ENCODE measurements at regions not wholly inside any gene's neighbourhood (a gene's known extent, or its start where the extent isn't known, plus 50 kb on each side); places are given as distances from the start of the nearest gene placed in this dataset.

GRCh38 chr4:100076753-100077152, 113.5 kb downstream of the DDIT4L start:
- H3K36me3 ChIP-seq (ENCODE audit: control insufficient read depth, insufficient read depth, low read length), result no peaks in the 10 kb centered on the region
- H3K27me3 Mint-ChIP-seq (ENCODE audit: insufficient read depth), result no peaks in the 10 kb centered on the region
- H3K4me1 Mint-ChIP-seq, result no peaks in the 10 kb centered on the region
- no peak overlapping the region for H3K27ac Mint-ChIP-seq
- no peaks in the 10 kb centered on the region for H3K27me3 ChIP-seq (ENCODE audit: control insufficient read depth, insufficient read depth, low read length, poor library complexity, severe bottlenecking)
- TF ChIP-seq, protein P1, sequence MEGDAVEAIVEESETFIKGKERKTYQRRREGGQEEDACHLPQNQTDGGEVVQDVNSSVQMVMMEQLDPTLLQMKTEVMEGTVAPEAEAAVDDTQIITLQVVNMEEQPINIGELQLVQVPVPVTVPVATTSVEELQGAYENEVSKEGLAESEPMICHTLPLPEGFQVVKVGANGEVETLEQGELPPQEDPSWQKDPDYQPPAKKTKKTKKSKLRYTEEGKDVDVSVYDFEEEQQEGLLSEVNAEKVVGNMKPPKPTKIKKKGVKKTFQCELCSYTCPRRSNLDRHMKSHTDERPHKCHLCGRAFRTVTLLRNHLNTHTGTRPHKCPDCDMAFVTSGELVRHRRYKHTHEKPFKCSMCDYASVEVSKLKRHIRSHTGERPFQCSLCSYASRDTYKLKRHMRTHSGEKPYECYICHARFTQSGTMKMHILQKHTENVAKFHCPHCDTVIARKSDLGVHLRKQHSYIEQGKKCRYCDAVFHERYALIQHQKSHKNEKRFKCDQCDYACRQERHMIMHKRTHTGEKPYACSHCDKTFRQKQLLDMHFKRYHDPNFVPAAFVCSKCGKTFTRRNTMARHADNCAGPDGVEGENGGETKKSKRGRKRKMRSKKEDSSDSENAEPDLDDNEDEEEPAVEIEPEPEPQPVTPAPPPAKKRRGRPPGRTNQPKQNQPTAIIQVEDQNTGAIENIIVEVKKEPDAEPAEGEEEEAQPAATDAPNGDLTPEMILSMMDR (conservative IDR thresholded peaks at IDR 0.05), result no peak
- no peaks in the 10 kb centered on the region for H3K4me1 ChIP-seq (ENCODE audit: control insufficient read depth, insufficient read depth, low read length)
- DNase-seq, result no peak
- no peak overlapping the region for H3K27ac ChIP-seq (ENCODE audit: low read depth, low read length)
- no peak overlapping the region for H3K4me3 ChIP-seq (ENCODE audit: low read length)
- H3K4me3 Mint-ChIP-seq, result no peak overlapping the region
- no peaks in the 10 kb centered on the region for H3K36me3 Mint-ChIP-seq (ENCODE audit: low read depth)
- H3K9me3 ChIP-seq (ENCODE audit: control insufficient read depth, low read length), result peaks cover 6% of the 10 kb centered on the region
- no peaks in the 10 kb centered on the region for H3K9me3 Mint-ChIP-seq
- H3K9ac ChIP-seq (ENCODE audit: extremely low read depth, low read length, poor library complexity, severe bottlenecking), result no peak overlapping the region

GRCh38 chr4:100075486-100076270, 114.6 kb downstream of the DDIT4L start:
- no peak overlapping the region for H3K4me3 ChIP-seq (ENCODE audit: low read length)
- Mint-ChIP-seq H3K36me3 (ENCODE audit: low read depth) (no peaks in the 10 kb centered on the region), H3K9me3 (no peaks in the 10 kb centered on the region), H3K4me1 (no peaks in the 10 kb centered on the region), H3K27ac (no peak overlapping the region), H3K27me3 (ENCODE audit: insufficient read depth) (no peaks in the 10 kb centered on the region), H3K4me3 (no peak overlapping the region)
- no peaks in the 10 kb centered on the region for H3K36me3 ChIP-seq (ENCODE audit: control insufficient read depth, insufficient read depth, low read length)
- 83 to 91% methylated on average over 1 to 2 of the region's 2 CpGs for WGBS, 2 experiments (ENCODE audit: insufficient coverage in 1 of 2, insufficient read length in 1 of 2)
- no peak for DNase-seq
- H3K9ac ChIP-seq (ENCODE audit: extremely low read depth, low read length, poor library complexity, severe bottlenecking), result no peak overlapping the region
- peak overlapping the region; percentile 51 for H3K27ac ChIP-seq (ENCODE audit: low read depth, low read length)
- no peaks in the 10 kb centered on the region for H3K4me1 ChIP-seq (ENCODE audit: control insufficient read depth, insufficient read depth, low read length)
- H3K27me3 ChIP-seq (ENCODE audit: control insufficient read depth, insufficient read depth, low read length, poor library complexity, severe bottlenecking), result no peaks in the 10 kb centered on the region
- TF ChIP-seq, protein P1 (conservative IDR thresholded peaks at IDR 0.05), result no peak
- peaks cover 6% of the 10 kb centered on the region for H3K9me3 ChIP-seq (ENCODE audit: control insufficient read depth, low read length)

DNA sequence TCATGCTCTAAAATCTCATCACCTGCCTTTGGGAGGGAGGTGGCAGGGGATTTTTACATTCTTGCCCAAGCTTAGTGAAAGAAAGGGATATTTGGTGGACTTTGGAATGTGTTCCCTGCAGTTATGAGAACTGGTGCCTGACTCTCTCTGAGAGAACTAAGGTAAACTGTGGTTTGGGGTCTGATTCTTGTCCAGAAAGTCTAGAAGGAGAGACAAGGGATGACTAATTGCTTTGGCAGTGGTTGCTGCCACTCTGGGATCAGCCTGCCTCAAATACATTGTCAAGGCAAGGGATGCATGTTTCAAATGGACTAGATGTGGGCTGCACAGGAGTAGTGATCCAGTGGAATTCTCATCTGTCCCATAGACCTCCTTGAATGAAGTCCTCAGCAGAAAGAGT, 115.2 kb downstream of the DDIT4L start:
- no peak overlapping the region for H3K27ac Mint-ChIP-seq
- H3K4me1 Mint-ChIP-seq, result no peaks in the 10 kb centered on the region
- Histone ChIP-seq H3K36me3 (ENCODE audit: control insufficient read depth, insufficient read depth, low read length) (no peaks in the 10 kb centered on the region), H3K27me3 (ENCODE audit: control insufficient read depth, insufficient read depth, low read length, poor library complexity, severe bottlenecking) (no peaks in the 10 kb centered on the region), H3K9me3 (ENCODE audit: control insufficient read depth, low read length) (peaks cover 6% of the 10 kb centered on the region), H3K27ac (ENCODE audit: low read depth, low read length) (peak overlapping the region; percentile 51), H3K9ac (ENCODE audit: extremely low read depth, low read length, poor library complexity, severe bottlenecking) (no peak overlapping the region), H3K4me1 (ENCODE audit: control insufficient read depth, insufficient read depth, low read length) (no peaks in the 10 kb centered on the region), H3K4me3 (ENCODE audit: low read length) (no peak overlapping the region)
- H3K27me3 Mint-ChIP-seq (ENCODE audit: insufficient read depth), result no peaks in the 10 kb centered on the region
- H3K36me3 Mint-ChIP-seq (ENCODE audit: low read depth), result no peaks in the 10 kb centered on the region
- DNase-seq, result no peak
- no peaks in the 10 kb centered on the region for H3K9me3 Mint-ChIP-seq
- TF ChIP-seq, protein P1 (conservative IDR thresholded peaks at IDR 0.05), result no peak
- H3K4me3 Mint-ChIP-seq, result no peak overlapping the region
